Hematopoietic multipotent progenitor cell treated with erythropoietin and hydrocortisone succinate and interleukin-3 and kit ligand, for 6 days (in vitro differentiated cells): ENCODE measurements at regions not wholly inside any gene's neighbourhood (a gene's known extent, or its start where the extent isn't known, plus 50 kb on each side); places are given as distances from the start of the nearest gene placed in this dataset.
"Not testable (repeated sequence)": the region's sequence is repeated elsewhere in the genome, so short reads cannot be mapped to it uniquely, and the experiment has no call there.

Experiments used
- DNase-seq: peaks from one replicate; pipeline ENCODE4 v3.0.0-alpha.2; 2015

DNA sequence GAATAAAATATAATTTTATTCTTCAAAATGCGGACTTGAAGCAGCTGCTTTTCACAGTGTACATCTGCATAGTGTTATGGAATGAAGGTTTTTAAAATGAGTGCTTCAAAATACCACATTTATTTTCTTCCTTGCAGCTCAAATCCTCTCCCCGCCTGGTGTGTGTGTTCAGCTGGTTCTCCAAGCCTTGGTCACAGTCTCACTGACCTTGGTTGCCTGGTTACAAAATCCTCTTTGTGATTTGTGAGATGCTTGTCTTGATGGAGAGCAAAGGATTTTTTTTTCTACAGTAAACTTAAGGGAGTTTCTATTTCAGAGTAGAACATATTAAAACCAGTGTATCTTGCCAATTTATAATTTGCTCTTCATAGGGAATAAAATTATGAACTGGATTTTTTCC is 139.2 kb downstream of the PCDH18 start:
- DNase-seq, result no peak

DNA sequence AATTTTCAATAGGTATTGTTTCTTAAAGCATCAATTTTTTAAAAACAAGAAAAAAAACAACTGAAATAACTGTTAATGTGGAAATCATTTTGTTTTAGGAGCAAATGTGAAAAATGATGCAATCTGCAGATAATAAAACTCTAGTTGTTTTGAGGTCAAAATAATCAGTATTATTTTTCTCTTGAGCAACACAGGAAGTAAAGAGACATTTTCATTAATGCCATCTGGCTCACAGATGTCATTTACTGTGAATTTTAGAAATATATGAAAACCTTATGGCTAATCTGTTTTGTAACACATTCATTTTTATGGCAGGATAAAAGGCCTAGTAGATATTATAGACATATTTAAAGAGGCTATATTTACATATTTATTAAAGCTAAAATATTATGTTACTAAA is 141.6 kb downstream of the PCDH18 start:
- no peak for DNase-seq

DNA sequence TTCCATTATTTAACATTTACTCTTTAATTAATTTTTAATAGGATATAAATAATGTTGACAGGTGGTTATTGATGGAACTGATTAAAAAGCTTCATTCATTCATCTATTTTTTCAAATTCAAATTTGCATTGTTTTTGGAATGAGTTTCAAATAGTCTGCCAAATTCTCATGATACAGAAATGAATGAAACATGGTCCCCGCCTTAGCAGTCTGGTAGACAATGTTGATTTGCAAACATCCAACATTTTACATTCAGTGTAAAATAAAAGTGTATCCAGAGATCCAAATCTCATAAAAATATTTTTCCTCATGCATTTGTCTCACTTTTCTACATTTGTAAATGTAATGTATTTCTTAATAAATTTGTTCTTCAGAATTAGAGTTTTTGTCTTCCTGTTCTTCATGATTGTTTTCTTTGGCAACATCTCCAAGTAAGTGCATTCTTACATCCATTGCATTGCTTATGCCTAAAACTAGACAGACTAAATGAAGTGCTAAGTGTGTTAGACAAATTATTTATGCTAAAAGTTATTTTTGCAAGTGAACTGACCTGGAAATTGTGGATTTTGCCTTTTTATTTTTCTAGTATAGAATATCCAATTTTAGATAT is 142.3 kb downstream of the PCDH18 start:
- DNase-seq, result no peak

DNA sequence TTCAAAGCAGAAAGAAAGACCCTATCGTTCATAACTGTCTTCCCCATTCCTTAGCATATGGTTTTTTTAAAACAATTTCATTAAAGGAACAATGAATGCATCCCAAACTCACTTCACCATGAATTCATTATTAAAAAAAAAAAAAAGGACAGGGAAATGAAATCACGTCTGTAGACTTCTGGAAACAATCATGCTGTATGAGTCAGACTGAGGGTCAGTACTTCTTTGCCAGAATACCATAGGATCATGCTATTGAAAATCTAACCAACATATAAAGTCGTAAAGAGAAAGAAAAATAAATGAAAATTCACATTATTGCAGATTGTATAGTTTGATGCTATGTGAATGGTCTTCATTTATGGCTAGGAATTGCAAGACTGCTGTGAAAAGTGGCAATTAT is 144.4 kb downstream of the PCDH18 start:
- DNase-seq, result no peak

DNA sequence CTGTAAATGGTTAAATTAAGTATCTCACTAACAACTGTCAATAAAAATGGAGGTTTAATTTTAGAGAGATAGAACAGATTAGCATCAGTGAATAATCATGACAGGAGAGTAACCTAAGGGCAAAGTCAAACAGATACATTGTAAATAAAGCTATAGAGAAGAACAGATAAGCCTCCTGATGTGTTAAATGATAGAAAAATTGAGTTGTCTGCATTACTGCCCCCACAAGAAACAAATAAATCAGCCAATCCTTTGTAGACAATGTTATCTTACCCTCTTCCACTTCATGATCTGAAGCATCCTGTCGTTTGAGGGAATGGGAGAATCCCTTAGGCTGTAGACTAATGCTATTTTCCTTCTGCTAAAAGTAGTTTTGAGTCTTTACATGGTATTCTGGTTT is 147.8 kb downstream of the PCDH18 start:
- no peak for DNase-seq

DNA sequence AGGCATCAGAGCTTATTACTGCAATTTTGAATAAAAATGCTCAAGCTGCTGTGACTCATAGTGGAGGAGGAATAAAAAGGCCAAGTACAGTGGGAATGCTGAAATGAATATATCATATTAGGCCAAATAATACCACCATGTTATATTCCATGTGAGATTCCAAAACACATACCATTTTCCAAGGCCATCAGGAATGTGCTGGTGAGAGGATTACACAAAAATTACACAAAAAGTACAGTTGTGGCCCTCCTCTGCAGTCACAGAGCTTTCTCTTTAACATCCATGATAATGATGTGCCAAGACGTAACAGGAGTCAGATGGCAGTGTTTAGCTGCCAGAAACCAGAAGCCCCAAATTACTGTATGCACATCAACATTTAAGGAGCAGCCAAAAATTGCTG is 153.5 kb downstream of the PCDH18 start:
- no peak for DNase-seq

DNA sequence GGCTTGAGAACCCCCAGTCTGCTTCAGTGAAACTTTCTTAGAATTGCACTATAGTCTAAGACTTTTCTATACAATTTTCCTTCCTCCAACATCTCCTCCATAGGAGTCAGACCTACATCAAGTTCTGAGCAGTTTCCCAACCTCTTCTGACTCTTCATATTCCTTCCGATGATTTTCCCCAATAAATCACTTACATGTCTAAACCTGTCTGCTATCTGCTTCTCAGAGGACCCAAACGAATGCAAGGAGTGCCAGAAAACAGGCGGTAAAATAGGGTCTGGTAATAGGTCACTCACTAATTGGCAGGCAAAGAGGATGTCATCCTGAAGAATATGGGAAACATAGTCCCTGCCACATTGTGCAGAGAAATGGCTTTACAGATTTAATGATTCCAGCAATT is 153.9 kb downstream of the PCDH18 start:
- DNase-seq, result no peak

DNA sequence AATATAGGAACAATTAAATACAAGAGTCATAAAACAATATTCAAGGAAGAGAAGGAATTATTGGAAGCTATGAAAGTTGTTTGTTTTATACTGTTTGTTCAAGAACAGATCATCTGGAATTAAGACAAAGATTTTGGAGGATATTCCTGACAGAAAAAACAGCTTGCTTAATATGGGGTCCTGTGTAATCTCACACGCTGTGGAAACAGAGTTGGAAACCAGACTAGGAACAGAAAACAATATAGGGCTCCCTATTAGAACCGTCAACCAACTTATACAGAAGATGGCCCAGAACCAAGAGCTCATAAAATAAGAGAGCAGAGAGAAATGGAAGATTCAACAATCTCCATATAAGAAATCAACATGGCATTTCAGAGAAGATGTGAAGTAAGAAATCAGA is 156.0 kb downstream of the PCDH18 start:
- no peak for DNase-seq

DNA sequence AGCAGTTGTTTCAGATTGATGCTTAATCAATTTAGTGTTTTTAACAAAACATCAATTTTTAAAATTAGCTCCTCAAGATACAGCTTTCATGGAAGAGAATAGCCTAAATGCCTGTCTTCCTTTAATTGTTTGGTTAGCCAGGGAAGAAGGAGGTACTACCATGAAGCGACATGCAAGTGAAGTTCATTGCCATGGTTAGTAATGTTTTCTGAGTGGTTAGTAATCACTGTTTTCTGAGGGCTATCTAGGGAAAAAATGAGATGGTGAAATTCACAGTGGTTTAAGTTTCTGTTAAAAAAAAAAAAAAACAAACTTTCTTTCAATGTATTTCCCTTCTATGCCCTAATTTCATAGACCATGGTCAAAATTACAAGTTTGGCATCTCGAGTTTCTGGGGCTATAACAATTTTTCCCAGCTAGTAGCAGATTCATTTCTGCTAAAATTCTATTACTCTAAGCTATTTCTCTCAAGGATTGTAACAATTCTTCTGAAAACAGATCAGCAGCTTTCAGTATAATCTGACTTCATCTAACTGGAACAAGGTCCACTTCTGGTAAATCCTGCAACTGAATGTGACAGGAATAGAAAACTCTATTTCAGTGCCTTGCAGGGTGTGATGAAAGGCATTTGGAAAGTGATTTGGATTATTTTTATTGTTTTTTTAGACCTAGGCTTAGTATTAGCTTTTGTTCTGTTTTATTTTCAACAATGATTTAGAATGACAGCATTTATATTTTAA is 157.0 kb downstream of the PCDH18 start:
- DNase-seq, result no peak

DNA sequence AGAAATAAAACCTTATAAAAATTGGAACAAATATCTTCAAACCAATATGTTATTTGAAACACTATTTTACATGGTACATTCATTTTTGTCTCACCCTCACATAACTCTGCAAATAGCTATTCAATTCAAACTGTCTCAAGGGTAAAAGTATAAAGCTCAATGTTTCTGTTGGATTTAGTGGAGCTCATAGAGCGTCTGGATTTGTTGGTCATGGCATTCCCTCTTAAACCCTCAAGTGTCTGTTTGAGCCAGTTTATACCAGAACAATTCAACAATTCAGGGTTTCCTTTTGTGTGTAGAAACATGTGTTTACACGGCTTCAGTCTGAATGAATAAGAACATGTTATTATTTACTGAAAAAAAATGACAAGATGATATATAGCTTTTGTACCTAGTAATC is 161.6 kb downstream of the PCDH18 start:
- DNase-seq, result no peak

DNA sequence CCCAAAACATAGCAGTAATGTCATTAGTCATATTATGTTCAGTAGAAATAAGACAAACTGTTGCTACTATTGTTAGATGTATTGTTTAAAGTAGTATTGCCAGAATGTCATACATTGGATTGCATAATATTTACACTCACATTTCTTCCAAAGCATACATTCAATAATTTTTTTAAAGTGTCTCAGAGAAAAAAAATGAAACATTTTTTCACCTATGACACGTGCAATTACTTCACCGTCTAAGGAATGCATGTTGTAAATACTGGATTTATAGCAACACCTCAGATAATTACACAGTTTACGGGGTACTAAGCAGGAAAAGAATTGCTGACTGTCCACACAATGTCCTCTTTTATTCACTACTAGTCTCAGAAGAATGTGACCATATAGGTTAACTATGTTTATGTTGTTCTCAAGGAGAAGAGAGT is 162.1 kb downstream of the PCDH18 start:
- no peak for DNase-seq

DNA sequence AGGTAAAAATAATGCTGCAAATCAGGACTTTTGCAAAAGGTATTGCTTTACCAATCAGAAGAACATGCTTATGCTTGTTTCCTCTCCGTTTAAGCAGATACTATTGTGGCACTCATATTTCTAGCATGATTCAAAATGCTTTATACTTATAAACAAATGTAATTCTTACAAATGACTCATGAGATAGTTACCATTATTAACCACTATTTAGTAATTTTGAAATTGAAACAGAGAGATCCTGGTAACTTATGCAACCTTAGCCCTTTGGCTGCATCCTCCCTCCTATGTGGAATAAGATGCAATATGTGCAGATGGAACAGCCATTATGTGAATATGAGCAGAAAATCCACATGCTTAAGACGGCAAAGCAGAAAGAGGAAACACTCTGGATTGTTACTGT is 164.7 kb downstream of the PCDH18 start:
- DNase-seq, result no peak

DNA sequence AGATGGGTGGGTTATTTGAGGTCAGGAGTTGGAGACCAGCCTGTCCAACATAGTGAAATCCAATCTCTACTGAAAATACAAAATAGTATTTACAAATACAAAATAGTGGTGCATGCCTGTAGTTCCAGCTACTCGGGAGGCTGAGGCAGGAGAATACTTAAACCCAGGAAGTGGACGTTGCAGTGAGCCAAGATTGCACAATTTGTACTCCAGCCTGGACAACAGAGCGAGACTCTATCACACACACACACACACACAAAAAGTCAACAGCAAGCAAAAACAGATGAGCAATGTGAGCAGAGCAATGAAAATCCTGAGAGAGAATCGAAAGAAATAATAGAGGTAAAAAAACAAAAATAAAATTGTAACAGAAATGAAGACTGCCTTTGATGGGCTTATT is 168.8 kb downstream of the PCDH18 start:
- no peak for DNase-seq

DNA sequence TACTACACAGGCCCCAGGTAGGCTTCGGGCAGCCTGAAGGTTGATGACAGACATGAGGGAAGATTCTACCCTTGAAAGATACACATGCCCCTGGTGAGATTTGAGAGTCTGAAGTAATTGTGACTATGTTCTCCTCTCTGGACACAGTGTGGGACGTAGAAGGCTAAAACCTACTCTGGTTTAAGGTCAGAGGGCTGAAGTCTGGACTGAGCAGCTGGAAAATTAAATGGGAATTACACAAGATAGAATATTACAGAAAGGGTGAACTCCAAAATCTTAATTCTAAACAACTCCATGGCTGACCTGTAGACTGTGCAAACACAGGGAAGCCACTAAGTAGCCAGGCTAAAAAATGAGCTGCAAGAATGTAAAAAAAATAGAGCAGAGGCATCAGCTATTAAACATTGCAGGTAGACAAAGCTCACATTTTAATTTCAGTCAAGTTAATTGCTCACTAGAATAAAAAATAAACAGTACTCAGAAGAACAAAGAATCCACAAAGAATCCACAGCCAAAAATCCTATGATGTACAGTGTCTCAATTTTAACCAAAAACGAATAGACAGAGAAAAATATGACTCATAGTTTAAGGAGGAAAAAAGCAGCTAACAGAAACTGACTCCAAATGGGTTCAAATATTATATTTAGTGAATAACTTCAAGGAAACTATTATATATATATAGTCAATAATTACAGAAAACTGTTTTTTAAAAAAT is 170.4 kb downstream of the PCDH18 start:
- DNase-seq, result no peak

DNA sequence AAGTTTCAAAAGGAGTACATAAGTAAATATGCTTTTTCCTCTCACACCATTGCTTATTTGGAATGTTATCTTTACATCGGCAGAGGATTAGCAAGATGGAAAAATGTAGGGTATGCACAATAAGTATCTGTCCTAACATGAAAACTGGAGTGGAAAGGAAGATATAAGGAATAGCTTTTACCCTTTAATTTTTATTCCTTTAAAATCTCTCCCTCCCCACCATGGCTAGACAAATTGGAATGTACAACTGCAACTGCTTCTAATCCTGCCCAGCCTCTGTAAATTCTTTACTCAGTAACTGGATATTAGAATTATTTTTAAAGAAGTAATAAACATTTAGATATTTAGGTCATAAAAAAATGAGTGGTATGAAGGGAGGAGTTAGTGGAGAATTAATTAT is 171.5 kb downstream of the PCDH18 start:
- no peak for DNase-seq

DNA sequence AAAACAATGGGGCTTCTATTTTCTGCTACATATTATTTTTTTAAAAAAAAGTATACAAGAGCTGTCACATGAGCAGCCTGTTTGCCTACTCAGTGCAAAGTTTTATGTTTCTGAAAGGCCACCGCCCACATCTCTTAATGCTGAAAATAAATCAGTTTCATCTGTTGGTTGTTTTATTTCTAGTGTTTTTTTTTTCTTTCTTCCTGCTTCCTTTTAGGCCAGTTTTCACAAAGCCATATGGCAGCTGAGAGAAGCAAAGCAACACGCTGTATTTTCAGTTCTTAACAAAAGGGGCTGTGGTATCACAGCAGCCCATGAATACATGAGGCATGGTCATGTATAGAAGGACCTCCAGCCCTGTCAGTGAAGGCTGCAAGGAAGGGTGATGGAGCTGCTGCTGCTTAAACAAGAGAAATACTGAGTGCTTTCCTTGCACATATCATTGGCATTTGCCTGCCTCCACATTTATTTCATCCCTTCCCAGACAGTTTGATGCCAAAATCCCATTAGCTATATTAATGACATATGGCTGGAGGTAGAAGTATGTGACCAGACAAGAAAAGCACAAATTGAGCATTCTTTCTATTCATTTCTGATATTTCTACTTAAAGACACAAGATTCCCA is 172.5 kb downstream of the PCDH18 start:
- no peak for DNase-seq

DNA sequence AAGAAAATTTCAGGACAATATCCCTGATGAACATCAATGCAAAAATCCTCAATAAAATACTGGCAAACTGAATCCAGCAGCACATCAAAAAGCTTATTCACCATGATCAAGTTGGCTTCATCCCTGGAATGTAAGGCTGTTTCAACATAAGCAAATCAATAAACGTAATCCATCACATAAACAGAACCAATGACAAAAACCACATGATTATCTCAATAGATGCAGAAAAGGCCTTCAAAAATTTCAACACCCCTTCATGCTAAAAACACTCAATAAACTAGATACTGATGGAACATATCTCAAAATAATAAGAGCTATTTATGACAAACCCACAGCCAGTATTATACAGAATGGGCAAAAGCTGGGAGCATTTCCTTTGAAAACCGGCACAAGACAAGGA is 177.7 kb downstream of the PCDH18 start:
- not testable (repeated sequence) for DNase-seq

DNA sequence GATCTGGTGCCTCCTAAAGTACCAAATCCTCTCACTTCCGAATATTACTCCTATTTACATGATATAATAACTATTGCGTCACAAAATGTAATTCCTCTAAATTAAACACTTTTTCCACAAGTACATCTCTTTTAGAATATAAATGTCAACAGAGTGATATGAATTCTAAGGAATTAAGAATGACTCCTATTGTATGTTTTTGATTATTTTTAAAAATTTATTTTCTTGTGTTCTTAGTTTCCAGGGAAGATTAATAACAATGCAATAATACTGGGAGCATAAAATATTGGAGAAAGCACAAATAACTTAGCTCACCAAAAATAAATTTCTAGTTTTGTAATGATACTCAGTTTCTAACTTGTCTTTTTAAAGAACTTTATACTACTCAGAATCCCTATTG is 184.9 kb downstream of the PCDH18 start:
- no peak for DNase-seq

DNA sequence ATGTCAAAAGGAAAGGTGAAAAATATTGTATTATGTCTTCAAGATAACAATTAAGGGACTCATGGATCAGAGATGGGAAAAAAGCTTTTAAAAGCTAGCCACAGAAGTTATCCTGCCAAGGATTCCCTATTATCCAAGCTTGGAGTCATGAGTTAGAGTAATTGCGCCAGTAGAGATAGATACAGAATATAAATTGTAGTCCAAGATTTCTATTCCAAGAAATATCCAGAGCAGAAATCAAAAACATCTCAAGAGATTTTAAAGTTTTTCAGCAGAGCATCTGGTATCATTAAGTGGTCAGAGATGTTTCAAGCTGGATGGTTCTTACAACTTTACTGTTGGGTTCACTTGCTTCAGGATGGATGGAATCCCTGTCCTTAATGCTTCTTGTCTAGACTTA is 186.7 kb downstream of the PCDH18 start:
- no peak for DNase-seq

DNA sequence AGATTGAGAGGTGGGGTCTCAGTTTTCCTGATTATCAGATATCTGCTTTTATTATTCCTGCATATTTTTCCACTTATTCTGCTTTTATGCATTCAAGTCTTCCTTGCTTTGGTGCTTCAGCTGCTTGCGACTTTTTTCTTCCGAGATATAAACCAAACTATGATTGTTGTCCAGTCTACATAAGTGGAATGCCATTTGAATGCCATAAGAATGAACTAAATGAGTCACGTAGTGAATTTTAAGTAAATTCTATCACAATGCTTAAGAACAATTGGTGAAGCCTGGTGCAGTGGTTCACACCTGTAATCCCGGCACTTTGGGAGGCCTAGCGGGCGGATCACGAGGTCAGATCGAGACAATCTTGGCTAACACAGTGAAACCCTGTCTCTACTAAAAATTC is 189.1 kb downstream of the PCDH18 start:
- no peak for DNase-seq

DNA sequence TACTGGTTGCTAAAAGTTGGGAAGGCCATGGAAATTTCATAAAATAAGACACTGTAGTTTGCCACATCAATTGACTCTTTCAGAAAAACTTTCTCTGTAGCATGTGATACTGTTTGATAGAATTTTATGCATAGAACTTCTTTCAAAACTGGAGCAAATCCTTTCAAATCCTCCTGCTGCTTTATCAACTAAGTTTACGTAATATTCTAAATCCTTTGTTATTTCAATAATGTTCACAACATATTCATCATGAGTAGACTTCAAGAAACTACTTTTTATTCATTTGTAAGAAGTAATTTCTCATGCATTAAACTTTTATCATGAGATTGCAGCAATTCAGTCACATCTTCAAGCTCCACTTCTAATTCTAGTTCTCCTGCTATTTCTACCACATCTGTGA is 199.3 kb downstream of the PCDH18 start:
- no peak for DNase-seq

DNA sequence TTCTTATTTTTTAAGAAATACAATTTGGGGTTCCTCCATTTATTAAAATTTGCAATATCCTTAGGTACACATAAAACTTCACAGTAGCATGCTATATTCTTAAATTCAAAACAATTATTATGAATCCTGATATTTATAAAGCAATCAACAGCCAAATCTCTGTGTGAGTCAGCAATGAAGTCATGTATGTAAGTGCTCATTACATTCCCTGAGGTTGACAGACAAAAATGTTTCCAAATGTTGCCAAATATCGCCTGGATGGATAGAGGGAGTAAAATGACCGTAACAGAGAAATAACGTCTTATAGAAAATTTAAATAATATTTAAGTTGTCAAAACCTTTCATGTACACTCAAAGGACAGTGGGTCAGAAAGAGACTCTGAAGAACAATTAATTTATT is 220.0 kb downstream of the PCDH18 start:
- no peak for DNase-seq

DNA sequence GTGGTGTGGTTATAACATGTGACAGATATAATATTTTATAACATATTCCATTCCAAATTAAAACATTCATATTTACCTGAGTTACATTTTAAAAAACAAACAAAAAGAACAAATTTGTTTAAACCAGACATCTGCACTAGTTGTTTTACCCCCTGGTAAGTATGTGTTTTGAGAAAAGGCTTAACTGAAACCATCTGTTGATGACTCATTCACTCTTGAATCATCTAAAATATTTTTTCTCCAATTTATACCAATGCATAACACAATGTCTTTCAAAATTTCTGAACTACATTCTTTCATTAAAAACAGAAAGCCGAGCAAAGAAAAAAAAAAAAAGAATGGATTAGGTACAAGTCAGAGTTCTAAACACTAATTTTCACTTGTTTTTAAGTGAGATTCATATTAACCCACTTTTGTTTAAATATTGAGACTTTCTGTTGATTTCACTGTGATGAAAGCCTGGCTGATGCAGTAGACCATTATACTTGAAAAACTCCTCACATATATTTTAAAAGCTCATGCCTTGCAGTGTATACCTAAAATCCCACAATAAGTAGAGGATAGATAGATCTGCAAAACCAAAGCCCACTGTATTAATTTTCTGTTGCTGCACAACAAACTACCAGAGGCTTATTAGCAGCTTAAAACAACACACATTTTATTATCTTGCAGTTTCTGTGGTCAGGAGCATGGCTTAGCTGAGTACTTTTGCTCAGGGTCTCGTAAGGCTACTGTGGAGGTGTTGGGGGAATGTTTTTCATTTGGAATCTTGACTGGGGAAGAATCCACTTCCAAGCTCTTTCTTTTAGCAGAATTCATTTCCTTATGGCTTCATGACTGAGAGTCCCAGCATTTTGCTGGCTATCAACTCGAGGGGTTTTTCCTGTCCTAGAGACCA is 221.5 kb downstream of the PCDH18 start:
- no peak for DNase-seq
